Myocyte (in vitro differentiated cells): ENCODE measurements at regions not wholly inside any gene's neighbourhood (a gene's known extent, or its start where the extent isn't known, plus 50 kb on each side); places are given as distances from the start of the nearest gene placed in this dataset.

ENCODE experiments used
- DNase-seq: peaks from one replicate; pipeline ENCODE4 v3.0.0-alpha.2; 2012; ENCODE audit warnings: low read depth

- DNase-seq: peak; percentile 22
Observed at GRCh38 chr6:4466769-4467480, 309.3 kb upstream of the CDYL start.

GRCh38 chr6:4466261-4466660, 309.9 kb upstream of the CDYL start:
- no peak for DNase-seq

- DNase-seq: peak; percentile 61
Observed at GRCh38 chr6:4464638-4465037, 311.6 kb upstream of the CDYL start.

GRCh38 chr6:4463236-4463635, 313.0 kb upstream of the CDYL start:
- no peak for DNase-seq

- DNase-seq: peak; percentile 16
Observed at GRCh38 chr6:4460586-4461475, 315.4 kb upstream of the CDYL start.

GRCh38 chr6:4459996-4460395, 316.2 kb upstream of the CDYL start:
- DNase-seq: no peak

GRCh38 chr6:4459032-4459431, 317.2 kb upstream of the CDYL start:
- peak; percentile 62 for DNase-seq

GRCh38 chr6:4451718-4452117, 316.3 kb upstream of the ECI2 start:
- DNase-seq: no peak

GRCh38 chr6:4451081-4451480, 315.7 kb upstream of the ECI2 start:
- peak; percentile 26 for DNase-seq

GRCh38 chr6:4450237-4450636, 314.9 kb upstream of the ECI2 start:
- DNase-seq: no peak

- no peak for DNase-seq
Observed at GRCh38 chr6:4449409-4449808, 314.0 kb upstream of the ECI2 start.

- DNase-seq: no peak
Observed at GRCh38 chr6:4448841-4449240, 313.5 kb upstream of the ECI2 start.

- DNase-seq: no peak
Observed at GRCh38 chr6:4447639-4448330, 312.4 kb upstream of the ECI2 start.

GRCh38 chr6:4446982-4447381, 311.6 kb upstream of the ECI2 start:
- DNase-seq: peak; percentile 18

- DNase-seq: no peak
Observed at GRCh38 chr6:4441981-4442434, 306.6 kb upstream of the ECI2 start.

GRCh38 chr6:4439159-4439558, 303.8 kb upstream of the ECI2 start:
- no peak for DNase-seq

GRCh38 chr6:4437342-4437741, 302.0 kb upstream of the ECI2 start:
- no peak for DNase-seq

- no peak for DNase-seq
Observed at GRCh38 chr6:4435981-4436445, 300.6 kb upstream of the ECI2 start.

GRCh38 chr6:4434655-4435054, 299.3 kb upstream of the ECI2 start:
- DNase-seq: no peak

GRCh38 chr6:4433199-4433598, 297.8 kb upstream of the ECI2 start:
- no peak for DNase-seq

GRCh38 chr6:4426968-4427367, 291.6 kb upstream of the ECI2 start:
- no peak for DNase-seq

- DNase-seq: no peak
Observed at GRCh38 chr6:4421837-4422236, 286.5 kb upstream of the ECI2 start.
